ENCODE measurements at regions not wholly inside any gene's neighbourhood (a gene's known extent, or its start where the extent isn't known, plus 50 kb on each side); places are given as distances from the start of the nearest gene placed in this dataset.

GRCh38 chr16:65634833-65635232 is 513.0 kb upstream of the CDH11 start:
- no peak for TF ChIP-seq CTCF (IDR thresholded peaks at IDR 0.05; ENCODE audit: insufficient read depth, low read length)
- TF ChIP-seq REST (IDR thresholded peaks at IDR 0.05; ENCODE audit: insufficient replicate concordance, low read depth) = no peak
- no peak for TF ChIP-seq POLR2AphosphoS5 (IDR thresholded peaks at IDR 0.05; ENCODE audit: low read depth)
